Activated naive CD4-positive, alpha-beta T cell treated with anti-CD3 and anti-CD28 coated beads, Interleukin-2, amount 50 U/mL, for 72 hours (primary cell): ENCODE measurements at regions not wholly inside any gene's neighbourhood (a gene's known extent, or its start where the extent isn't known, plus 50 kb on each side); places are given as distances from the start of the nearest gene placed in this dataset.
"Not testable (repeated sequence)": the region's sequence is repeated elsewhere in the genome, so short reads cannot be mapped to it uniquely, and the experiment has no call there.

ENCODE experiments used
- ATAC-seq, 2 donors: fragments of 150-1000 bp; cut with Tn5 transposase; 2 replicates each; pipeline ENCODE4 v1.10.0; 2021; ENCODE audit warnings: mild to moderate bottlenecking in 2 of 2, moderate library complexity in 2 of 2
- DNase-seq, 2 donors: peaks; one replicate each; pipeline ENCODE4 v3.0.0; 2021 to 2022; ENCODE audit warnings: low spot score in 2 of 2
- H3K27ac Mint-ChIP-seq, 2 donors: one replicate each; pipeline ENCODE4 v1.8.0; 2022; ENCODE audit warnings: mild to moderate bottlenecking in 2 of 2, mixed read lengths in 2 of 2
- H3K36me3 Mint-ChIP-seq, 2 donors: one replicate each; pipeline ENCODE4 v1.8.0; 2022; ENCODE audit warnings: mixed read lengths in 2 of 2
- H3K9me3 Mint-ChIP-seq, 2 donors: one replicate each; pipeline ENCODE4 v1.8.0; 2022; ENCODE audit warnings: mixed read lengths in 2 of 2

DNA sequence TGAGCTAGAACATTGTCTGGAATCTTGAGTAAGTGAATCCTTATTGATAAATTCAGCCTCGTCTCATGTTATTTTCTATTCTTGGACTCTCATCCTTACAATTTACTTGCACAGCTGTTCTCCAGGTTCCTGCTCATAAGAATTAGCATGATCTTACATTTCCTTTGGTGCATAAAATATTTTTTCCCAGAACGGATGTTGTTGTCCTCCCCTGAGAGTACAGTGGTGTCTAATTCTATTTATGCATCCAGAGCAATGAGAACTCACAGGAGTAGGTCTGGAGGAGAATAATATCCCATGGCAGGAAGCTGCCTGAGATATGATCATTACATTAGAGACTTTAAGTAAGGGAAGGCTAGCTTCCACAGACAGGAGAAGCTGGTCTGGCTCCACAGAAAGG is 178.4 kb upstream of the MAST4 start:
- no peak for DNase-seq
- no peak overlapping the region for H3K27ac Mint-ChIP-seq
- H3K9me3 Mint-ChIP-seq, result peaks cover 0 to 6% of the 10 kb centered on the region in 2 donors
- H3K36me3 Mint-ChIP-seq, result no peaks in the 10 kb centered on the region
- ATAC-seq, result no peak

DNA sequence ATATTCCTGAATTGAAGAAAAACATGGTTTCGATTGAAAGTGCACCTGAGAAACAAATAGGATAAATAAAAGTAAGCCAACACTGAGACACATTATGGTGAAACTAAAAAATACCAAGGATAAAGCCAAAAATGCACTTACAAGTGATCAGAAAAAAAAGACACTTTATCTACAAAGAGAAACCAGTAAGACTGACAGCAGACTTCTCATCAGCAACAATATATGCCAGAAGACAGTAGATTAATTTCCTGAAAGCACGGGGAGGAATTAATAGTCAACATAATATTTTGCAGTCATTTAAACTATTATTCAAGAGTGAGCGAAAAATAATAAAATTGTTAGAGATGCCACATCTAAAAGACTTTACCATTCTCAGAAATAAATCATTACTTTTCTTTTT is 172.7 kb upstream of the MAST4 start:
- ATAC-seq (no peak), DNase-seq (no peak)
- no peak overlapping the region for H3K27ac Mint-ChIP-seq
- peaks cover 6 to 13% of the 10 kb centered on the region in 2 donors for H3K9me3 Mint-ChIP-seq
- peaks cover 0 to 7% of the 10 kb centered on the region in 2 donors for H3K36me3 Mint-ChIP-seq

DNA sequence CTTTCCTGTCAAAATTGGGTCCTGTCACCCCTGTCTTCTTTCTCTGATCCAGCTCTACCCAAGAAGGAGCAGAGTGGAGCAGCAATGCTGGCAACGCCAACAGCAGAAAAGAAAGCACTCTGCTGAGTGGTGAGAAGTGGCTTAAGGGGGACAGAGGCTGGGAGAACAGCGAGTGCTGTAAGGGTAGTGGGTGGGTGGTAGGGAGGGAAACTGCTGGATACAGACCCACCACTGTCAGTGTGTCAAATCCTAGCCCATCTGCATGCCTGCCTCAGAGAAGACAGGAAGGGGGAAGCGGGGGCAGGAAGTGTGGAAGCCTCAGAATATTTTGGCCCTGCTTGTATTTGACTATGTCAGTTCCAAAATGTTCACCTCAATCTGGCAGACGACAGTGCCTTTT is 170.4 kb upstream of the MAST4 start:
- H3K36me3 Mint-ChIP-seq, result peaks cover 0 to 7% of the 10 kb centered on the region in 2 donors
- no peak for ATAC-seq
- no peak for DNase-seq
- no peak overlapping the region for H3K27ac Mint-ChIP-seq
- peaks cover 13 to 26% of the 10 kb centered on the region in 2 donors for H3K9me3 Mint-ChIP-seq

DNA sequence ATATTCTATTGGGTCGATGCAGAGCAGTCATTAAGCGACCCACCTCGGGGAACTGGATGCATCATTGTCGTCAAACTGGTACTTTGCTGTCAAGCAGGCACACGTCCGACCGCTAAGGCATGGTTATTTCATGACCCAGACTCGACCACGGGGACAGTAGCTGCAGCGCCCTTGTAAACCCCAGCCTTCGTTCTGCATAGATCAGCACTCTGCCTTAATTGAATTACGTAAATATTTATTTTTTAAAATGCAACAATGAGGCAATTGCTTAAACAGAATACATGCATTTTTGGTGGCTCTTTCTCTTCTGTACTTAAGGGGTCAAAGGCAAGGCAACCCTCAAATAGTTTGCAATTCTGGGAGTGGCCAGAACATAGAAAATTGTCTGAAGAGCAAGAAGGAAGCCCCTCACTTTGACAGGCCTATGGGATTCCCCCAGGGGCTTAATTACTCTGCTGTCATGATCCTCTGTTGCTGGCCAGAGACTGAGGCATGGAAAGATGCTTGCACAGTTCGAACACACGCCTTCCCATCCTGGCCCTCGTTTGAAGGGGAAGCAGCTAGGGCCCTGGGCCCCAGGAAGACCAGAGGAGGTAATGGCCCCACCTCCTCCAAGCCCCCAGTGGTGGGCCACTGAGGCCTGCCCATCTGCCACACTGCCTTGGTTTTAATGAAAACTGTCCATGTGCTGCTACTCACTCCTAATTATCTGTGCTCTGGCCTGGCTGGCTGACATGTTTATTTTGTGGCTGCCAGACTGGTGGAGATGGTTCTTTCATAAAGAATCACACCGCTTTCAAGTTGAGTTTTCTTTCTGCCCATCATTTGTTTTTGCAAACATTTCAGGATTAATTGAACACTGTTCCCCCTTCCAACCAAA is 169.7 kb upstream of the MAST4 start:
- Mint-ChIP-seq H3K36me3 (peaks cover 0 to 7% of the 10 kb centered on the region in 2 donors), H3K27ac (no peak overlapping the region), H3K9me3 (peaks cover 13 to 27% of the 10 kb centered on the region in 2 donors)
- no peak for ATAC-seq
- no peak for DNase-seq

DNA sequence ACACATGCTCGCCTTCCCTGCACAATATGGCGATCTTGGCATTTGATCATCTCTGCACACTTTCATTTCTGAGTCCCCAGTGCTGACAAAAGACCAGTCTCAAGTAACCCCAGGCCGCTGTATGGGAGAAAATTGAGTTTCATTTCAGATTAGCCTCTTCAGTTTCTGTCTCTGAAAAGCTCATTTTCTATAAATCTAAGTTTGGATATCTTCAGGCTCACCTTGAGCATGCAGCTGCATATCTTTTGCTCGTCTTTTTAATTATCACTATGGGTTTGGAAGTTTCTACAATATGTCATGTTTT is 169.1 kb upstream of the MAST4 start:
- Mint-ChIP-seq H3K27ac (no peak overlapping the region), H3K36me3 (peaks cover 0 to 7% of the 10 kb centered on the region in 2 donors), H3K9me3 (peaks cover 13 to 27% of the 10 kb centered on the region in 2 donors)
- ATAC-seq, result no peak
- no peak for DNase-seq

DNA sequence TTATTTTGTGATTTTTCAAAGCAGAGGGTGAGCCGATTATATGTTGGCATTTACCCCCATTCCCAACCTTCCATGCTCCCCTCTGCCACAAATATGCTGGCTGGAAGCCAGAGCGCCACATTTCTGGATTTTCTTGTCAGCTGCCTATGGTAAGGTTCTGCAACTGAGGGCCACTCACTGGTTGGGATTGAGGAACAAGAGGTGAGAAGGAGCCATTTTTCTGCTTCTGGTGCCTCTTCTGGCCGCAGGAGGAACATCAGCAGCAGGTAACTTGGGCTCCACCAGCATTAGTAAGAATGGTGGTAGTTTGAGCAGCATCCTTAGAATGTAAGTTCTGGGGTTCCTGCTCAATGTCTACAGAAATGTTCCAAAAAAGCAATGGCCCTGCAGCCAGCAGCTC is 159.5 kb upstream of the MAST4 start:
- no peak for ATAC-seq
- DNase-seq, result no peak
- Mint-ChIP-seq H3K36me3 (no peaks in the 10 kb centered on the region), H3K9me3 (no peaks in the 10 kb centered on the region), H3K27ac (no peak overlapping the region)

DNA sequence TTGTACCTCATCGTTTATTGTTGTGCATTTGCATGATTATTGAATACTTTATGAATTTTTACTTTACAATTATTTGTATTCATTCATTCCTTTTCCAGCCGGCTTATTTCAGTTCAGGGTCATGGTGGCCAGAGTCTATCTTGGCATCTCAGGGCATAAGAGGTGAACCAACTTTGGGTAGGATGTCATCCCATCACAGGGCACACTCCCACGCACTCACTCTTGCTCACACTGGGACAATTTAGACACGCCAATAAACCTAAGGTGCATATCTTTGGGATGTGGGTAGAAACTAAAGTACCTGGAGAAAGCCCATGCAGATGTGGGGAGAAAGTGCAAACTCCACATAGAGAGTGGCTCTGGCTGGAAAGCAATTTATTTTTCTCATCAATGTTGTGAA is 158.1 kb upstream of the MAST4 start:
- Mint-ChIP-seq H3K27ac (no peak overlapping the region), H3K36me3 (no peaks in the 10 kb centered on the region), H3K9me3 (no peaks in the 10 kb centered on the region)
- ATAC-seq (no peak), DNase-seq (no peak)

DNA sequence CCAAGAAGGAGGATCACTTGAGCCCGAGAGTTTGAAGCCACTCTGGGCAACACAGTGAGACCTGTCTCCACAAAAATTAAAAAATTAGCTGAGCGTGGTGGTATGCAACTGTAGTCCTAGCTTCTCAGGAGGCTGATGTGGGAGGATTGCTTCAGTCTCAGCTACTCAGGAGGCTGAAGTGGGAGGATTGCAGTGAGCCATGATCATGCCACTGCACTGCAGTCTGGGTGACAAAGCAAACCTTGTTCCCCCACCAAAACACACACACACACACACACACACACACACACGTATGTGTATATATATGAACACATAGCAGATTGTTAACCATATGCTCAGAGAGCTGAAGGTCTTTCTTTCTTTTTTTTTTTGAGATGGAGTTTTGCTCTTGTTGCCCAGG is 157.5 kb upstream of the MAST4 start:
- H3K9me3 Mint-ChIP-seq, result no peaks in the 10 kb centered on the region
- H3K27ac Mint-ChIP-seq, result no peak overlapping the region
- no peak for DNase-seq
- H3K36me3 Mint-ChIP-seq, result no peaks in the 10 kb centered on the region
- no peak for ATAC-seq

DNA sequence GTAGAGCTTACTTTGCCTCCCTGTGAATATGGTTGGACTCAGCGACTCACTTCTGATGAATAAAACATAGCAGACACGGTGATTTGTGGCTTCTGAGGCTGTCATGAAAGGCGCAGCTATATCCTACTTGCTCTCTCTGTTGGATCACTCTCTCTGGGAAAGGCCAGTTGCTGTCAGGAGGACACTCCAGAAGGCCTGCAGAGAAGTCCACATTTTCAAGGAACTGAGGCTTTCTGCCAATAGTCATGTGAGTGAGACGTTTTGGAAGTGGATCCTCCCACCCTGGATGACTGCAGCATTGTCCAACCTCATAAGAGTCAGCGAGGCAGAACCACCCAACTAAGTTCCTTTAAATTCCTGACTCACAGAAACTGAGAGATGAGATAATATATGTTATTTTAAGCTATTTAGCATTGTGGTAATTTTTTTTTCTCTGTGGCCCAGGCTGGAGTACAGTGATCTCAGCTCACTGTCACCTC is 156.0 kb upstream of the MAST4 start:
- peak in 1 of 2 donors; percentile 26 for DNase-seq
- H3K27ac Mint-ChIP-seq, result peak overlapping the region in 1 of 2 donors; percentile 21
- no peaks in the 10 kb centered on the region for H3K36me3 Mint-ChIP-seq
- no peaks in the 10 kb centered on the region for H3K9me3 Mint-ChIP-seq
- ATAC-seq, result peak; percentile 92 to 97

DNA sequence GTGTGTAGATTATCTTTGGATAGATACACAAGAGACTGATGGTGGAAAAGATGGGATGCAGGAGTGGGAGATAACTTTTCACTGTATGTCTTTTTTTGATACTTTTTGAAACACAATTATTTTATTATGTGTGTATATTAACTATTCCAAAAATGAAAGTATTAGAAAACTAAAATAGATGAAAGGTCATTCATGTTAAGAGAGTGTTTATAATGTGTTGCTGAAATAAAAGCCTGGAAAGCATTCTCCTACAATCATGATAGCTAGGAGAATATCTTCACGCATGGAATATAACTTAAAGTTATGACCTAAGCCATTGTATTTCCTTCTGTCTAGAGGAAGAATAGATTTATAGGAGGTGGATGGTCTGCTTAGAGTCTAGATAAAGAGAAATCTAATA is 154.8 kb upstream of the MAST4 start:
- H3K9me3 Mint-ChIP-seq, result no peaks in the 10 kb centered on the region
- DNase-seq (no peak), ATAC-seq (no peak)
- no peaks in the 10 kb centered on the region for H3K36me3 Mint-ChIP-seq
- no peak overlapping the region for H3K27ac Mint-ChIP-seq

DNA sequence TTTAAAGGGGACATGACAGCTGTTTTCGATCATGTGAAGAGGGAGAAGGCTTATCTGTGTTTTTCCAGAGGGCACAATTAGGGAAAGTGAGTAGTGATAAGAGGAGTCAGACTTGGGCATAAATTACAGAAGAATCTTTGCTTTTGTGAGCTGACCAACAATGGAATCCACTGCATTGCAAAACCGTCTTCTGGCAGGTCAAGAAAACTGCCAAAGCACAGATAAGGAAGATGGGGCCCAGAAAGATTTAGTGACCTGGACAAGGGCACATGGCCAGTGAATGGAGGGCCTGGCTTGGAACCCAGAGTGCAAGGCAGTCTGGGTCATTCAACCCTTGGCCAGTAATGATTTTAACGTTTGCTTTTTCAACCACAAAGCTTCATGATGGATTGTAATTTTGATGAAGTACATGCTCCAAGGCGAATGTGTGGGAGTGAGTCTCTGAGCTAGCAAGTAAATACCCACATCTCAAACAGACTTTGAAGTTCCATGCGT is 153.2 kb upstream of the MAST4 start:
- no peak for DNase-seq
- Mint-ChIP-seq H3K9me3 (peaks cover 5 to 6% of the 10 kb centered on the region in 2 donors), H3K27ac (peak overlapping the region in 1 of 2 donors; percentile 61), H3K36me3 (peaks cover 3 to 10% of the 10 kb centered on the region in 2 donors)
- ATAC-seq, result no peak

DNA sequence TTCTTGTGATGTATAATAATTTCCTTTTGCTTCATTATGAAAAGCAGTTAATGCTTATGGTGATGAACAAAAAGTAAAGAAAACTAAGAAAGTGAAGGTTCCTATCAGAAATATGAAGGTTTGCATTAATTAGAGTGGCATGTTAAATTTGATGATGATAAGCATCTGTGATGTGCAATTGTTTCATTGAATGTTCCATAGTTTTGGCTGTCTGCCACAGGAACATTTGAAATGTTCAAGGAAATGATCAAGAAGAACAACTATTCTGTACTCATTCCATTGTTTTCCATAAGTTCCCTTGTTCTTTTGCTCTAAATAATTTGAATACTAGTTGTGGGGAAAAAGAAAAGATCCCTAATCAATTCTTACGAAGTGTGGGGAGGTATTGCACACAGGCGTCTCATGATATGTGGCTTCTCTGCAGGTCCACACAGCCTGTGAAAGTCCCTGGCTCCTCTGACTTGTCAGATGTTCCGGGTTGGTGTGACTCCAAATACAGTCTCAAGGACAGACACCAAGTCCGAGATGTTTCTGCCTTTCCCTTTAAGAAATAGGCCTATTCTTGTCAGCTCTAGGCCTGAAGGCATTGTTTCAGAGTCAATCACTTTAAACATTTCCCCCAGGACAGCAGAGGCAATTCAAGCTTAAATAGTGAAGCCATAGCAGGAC is 152.6 kb upstream of the MAST4 start:
- DNase-seq, result no peak
- no peak for ATAC-seq
- no peak overlapping the region for H3K27ac Mint-ChIP-seq
- H3K9me3 Mint-ChIP-seq, result peaks cover 5 to 6% of the 10 kb centered on the region in 2 donors
- peaks cover 7 to 16% of the 10 kb centered on the region in 2 donors for H3K36me3 Mint-ChIP-seq

DNA sequence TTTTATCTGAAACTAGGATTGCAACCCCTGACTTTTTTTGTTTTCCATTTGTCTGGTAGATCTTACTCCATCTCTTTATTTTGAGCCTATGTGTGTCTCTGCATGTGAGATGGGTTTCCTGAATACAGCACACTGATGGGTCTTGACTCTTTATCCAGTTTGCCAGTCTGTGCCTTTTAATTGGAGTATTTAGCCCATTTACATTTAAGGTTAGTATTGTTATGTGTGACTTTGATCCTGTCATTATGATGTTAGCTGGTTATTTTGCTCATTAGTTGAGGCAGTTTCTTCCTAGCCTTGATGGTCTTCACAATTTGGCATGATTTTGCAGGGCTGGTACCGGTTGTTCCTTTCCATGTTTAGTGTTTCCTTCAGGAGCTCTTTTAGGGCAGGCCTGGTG is 148.1 kb upstream of the MAST4 start:
- Mint-ChIP-seq H3K36me3 (peaks cover 15 to 30% of the 10 kb centered on the region in 2 donors), H3K9me3 (peaks cover 11 to 15% of the 10 kb centered on the region in 2 donors)
- not testable (repeated sequence) for H3K27ac Mint-ChIP-seq, DNase-seq, ATAC-seq

DNA sequence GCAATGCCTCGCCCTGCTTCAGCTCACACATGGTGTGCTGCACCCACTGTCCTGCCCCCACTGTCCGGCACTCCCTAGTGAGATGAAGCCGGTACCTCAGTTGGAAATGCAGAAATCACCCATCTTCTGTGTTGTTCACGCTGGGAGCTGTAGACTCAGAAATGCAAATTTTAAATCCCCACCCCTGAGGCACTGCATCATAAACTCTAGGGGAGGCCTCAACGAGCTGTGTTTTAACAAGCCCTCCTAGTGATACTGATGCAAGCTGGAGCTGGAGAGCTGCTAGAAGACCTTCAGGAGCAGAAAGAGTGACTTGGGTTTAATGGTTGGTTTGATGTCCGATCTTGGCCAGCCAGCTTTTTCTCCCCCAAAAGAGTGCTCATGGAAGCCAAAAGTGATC is 146.0 kb upstream of the MAST4 start:
- peaks cover 11 to 15% of the 10 kb centered on the region in 2 donors for H3K9me3 Mint-ChIP-seq
- H3K36me3 Mint-ChIP-seq, result peaks cover 15 to 30% of the 10 kb centered on the region in 2 donors
- DNase-seq, result no peak
- H3K27ac Mint-ChIP-seq, result no peak overlapping the region
- ATAC-seq, result no peak

DNA sequence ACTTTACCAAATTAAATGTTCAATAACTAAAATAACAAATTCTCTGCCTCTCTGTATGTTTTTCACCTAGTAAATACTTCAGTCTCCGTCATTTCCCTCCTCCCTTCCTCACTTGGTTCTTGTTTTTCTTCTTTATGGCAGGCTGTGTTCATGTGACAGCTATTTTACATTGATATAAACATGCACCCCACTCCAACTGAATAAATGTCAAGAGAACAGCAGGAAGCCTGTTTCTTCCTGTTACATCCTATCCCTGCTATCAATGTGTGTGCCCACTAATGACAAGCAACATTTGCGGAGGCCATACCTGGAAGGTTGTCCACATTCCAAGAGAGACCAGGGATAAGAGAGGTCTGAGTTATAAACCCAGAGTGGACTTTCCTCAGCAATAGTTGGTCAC is 145.2 kb upstream of the MAST4 start:
- DNase-seq, result no peak
- peaks cover 15 to 30% of the 10 kb centered on the region in 2 donors for H3K36me3 Mint-ChIP-seq

DNA sequence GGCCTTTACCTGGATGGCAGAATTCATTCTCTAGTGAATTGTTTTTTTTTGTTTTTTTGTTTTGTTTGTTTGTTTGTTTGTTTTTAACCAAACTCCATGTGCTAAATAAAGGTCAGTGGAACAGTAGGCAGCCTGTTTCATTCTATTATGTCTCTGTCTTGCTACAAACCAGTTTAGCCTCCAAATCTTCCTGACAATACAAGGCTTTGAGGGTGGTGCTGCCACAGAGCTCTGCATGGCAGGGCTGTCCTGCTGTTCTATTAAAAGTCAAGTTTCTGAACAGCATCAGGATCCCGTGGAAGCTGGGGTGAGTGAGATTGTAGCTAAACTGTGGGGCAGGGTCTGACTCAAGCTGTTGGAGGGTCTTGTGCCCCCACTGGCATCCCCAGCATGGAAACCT is 144.1 kb upstream of the MAST4 start:
- no peak overlapping the region for H3K27ac Mint-ChIP-seq
- peaks cover 10 to 13% of the 10 kb centered on the region in 2 donors for H3K9me3 Mint-ChIP-seq
- no peak for ATAC-seq
- peaks cover 15 to 29% of the 10 kb centered on the region in 2 donors for H3K36me3 Mint-ChIP-seq
- no peak for DNase-seq

More for the DNA sequence above, 145.2 kb upstream of the MAST4 start:
- H3K27ac Mint-ChIP-seq, result no peak overlapping the region
- ATAC-seq, result no peak
- peaks cover 11 to 15% of the 10 kb centered on the region in 2 donors for H3K9me3 Mint-ChIP-seq
